ENCODE measurements at regions not wholly inside any gene's neighbourhood (a gene's known extent, or its start where the extent isn't known, plus 50 kb on each side); places are given as distances from the start of the nearest gene placed in this dataset.

DNA sequence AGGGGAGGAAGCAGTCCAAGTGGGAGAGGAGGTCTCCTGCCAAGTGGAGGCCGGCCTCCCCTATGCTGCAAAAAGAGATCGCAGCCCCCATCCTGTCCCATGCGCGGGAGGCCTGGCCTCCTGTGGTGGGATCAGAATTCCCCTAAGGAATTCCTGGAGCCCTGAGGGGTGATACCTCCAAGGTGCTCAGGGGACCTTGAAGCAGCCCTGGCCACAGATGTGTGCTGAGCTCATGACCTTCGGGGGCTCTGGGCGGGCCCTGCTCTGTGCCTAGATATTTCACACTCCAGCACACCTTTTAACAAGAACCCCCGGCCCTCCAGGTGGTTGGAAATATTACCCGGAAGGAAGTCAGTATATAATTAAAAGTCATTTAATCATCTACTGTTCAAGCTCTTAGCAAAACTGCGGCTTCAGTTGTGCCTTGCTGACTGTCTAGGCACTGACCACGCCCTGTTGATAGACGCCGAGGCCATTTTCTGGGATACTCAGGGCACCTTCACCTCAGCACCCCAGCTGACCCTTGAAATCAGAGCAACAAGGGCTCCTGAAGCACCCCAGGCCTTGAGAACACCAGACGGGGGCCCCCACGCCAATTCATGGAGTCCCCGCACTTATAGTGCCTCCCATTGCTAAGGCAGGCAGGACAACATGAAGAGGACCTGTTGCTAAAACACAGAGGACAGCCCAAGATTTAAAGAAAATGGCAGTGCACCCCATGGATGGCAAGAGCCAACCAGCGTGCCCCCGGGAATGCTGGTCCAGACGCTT is 119.1 kb downstream of the NDUFA10 start:
- no peak for DNase-seq
- no peak for ATAC-seq (replicated peaks in 1 of 2)
- no peak overlapping the region for H3K4me3 Mint-ChIP-seq
- peaks cover 2% of the 10 kb centered on the region for H3K4me1 Mint-ChIP-seq (ENCODE audit: low read depth)
- H3K36me3 Mint-ChIP-seq (ENCODE audit: insufficient read depth in 2 of 2), result peaks cover 0 to 4% of the 10 kb centered on the region in 2 donors
- no peaks in the 10 kb centered on the region for H3K27me3 Mint-ChIP-seq (ENCODE audit: low read depth)
- no peaks in the 10 kb centered on the region for H3K9me3 Mint-ChIP-seq
- H3K27ac Mint-ChIP-seq, result no peak overlapping the region

DNA sequence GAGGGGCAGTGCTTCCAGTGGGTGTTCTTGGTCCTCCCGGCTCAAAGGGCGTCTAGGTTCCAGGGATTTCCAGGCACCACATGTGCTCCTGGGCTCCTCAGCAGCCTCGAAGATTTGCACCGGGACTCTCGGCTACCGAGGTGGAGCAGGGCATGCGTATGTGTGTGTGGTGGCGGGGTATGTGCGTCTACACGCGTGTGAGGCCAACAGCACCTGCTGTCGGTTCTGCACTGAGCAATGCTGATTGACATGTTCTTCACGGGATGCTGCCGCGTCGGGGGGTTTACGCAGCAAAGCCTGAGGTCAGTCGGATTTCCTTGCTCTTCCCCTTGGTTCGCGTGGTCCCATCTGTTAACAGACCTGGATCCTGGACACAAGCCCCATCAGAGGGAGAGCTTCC is 119.8 kb downstream of the NDUFA10 start:
- H3K4me3 Mint-ChIP-seq, result no peak overlapping the region
- H3K9me3 Mint-ChIP-seq, result no peaks in the 10 kb centered on the region
- ATAC-seq (replicated peaks in 1 of 2), result no peak
- H3K27ac Mint-ChIP-seq, result no peak overlapping the region
- peaks cover 0 to 4% of the 10 kb centered on the region in 2 donors for H3K36me3 Mint-ChIP-seq (ENCODE audit: insufficient read depth in 2 of 2)
- no peaks in the 10 kb centered on the region for H3K27me3 Mint-ChIP-seq (ENCODE audit: low read depth)
- H3K4me1 Mint-ChIP-seq (ENCODE audit: low read depth), result no peaks in the 10 kb centered on the region
- DNase-seq, result no peak

DNA sequence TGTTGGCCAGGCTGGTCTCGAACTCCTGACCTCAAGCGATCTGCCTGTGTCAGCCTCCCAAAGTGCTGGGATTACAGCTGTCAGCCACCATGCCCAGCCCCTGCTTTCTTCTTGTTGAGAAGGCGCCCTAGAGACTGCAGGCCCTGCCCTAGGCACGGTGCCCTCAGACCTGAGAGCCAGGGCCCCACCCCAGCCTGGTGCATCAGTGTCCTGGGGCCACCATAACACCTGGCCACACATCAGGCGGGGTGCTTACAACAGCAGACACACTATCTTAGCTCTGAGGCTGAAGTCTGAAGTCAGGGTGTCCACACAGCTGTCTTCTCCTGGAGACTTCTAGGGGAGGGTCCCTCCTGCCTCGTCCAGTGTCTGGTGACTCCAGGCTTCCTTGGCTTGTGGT is 120.6 kb downstream of the NDUFA10 start:
- Mint-ChIP-seq H3K27me3 (ENCODE audit: low read depth) (no peaks in the 10 kb centered on the region), H3K36me3 (ENCODE audit: insufficient read depth in 2 of 2) (peaks cover 0 to 4% of the 10 kb centered on the region in 2 donors), H3K4me3 (no peak overlapping the region), H3K4me1 (ENCODE audit: low read depth) (no peaks in the 10 kb centered on the region), H3K27ac (no peak overlapping the region), H3K9me3 (no peaks in the 10 kb centered on the region)
- no peak for ATAC-seq (replicated peaks in 1 of 2)
- DNase-seq, result no peak

DNA sequence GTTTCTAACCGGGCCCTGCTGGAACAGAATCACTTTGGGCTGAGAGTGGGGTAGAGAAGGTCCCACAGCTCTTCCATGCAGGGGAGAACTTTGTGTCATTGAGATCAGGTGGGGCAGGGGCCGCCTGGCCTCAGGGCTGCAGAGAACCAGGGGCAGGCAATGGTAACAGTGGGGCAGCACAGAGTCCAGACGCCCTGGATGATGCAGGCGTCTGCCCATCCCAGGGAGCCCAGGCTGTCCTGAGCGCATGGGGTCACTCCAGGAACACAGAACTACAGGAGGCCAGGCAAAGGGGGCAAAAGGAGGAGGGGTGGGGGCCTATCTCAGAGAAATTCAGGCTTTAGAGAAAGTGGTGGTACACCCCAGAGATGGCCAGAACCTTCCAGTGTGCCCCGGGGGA is 121.3 kb downstream of the NDUFA10 start:
- no peaks in the 10 kb centered on the region for H3K9me3 Mint-ChIP-seq
- H3K27ac Mint-ChIP-seq, result no peak overlapping the region
- ATAC-seq (replicated peaks in 1 of 2) (no peak), DNase-seq (no peak)
- H3K4me3 Mint-ChIP-seq, result no peak overlapping the region
- H3K27me3 Mint-ChIP-seq (ENCODE audit: low read depth), result no peaks in the 10 kb centered on the region
- H3K4me1 Mint-ChIP-seq (ENCODE audit: low read depth), result no peaks in the 10 kb centered on the region
- H3K36me3 Mint-ChIP-seq (ENCODE audit: insufficient read depth in 2 of 2), result peaks cover 0 to 4% of the 10 kb centered on the region in 2 donors

DNA sequence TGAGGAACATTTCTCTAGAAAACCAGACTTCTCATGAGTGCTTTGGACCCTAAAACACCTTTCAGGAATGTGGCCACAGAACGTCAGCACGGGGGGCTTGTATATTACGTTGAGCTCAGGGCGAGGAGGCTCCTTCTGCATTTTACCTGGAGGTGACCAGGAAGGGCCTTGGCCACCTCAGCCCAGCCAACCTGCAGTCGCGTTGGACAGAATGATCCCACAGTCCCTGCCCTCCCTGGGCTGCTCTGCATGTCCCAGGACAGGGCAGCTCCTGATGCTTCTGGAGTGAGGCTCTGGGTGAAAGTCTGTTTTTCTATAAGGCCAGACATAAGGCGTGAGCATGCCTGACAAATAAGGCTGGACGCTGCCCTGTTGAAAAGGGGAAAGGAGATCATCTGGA is 121.9 kb downstream of the NDUFA10 start:
- H3K27ac Mint-ChIP-seq, result no peak overlapping the region
- H3K4me1 Mint-ChIP-seq (ENCODE audit: low read depth), result no peaks in the 10 kb centered on the region
- H3K27me3 Mint-ChIP-seq (ENCODE audit: low read depth), result no peaks in the 10 kb centered on the region
- H3K9me3 Mint-ChIP-seq, result no peaks in the 10 kb centered on the region
- no peak for ATAC-seq (replicated peaks in 1 of 2)
- no peak for DNase-seq
- H3K4me3 Mint-ChIP-seq, result no peak overlapping the region
- H3K36me3 Mint-ChIP-seq (ENCODE audit: insufficient read depth in 2 of 2), result peaks cover 0 to 4% of the 10 kb centered on the region in 2 donors

DNA sequence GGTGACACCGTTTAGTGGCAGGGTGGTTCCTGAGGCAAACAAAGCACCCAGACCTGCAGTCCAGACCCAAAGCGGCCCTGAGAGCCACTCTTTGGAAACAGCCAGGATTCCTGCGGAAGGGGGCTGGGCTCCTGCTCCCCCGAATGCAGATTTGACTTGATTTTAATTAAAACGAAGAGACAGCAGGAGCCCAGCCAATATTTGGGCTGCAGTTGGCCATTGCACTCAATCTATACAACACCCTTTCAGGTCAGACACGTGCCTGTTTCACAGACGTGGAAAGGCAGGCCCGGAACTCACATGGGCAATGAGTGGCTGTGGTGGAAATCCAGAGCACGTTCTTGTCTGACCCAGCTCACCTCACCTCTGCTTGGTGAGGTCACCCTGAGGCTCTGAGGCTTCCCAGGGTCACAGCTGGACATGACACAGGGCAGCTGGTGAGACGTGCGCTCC is 122.4 kb downstream of the NDUFA10 start:
- Mint-ChIP-seq H3K9me3 (no peaks in the 10 kb centered on the region), H3K36me3 (ENCODE audit: insufficient read depth in 2 of 2) (peaks cover 0 to 4% of the 10 kb centered on the region in 2 donors), H3K27ac (no peak overlapping the region), H3K4me1 (ENCODE audit: low read depth) (no peaks in the 10 kb centered on the region), H3K27me3 (ENCODE audit: low read depth) (no peaks in the 10 kb centered on the region), H3K4me3 (no peak overlapping the region)
- ATAC-seq (replicated peaks in 1 of 2) (no peak), DNase-seq (no peak)

DNA sequence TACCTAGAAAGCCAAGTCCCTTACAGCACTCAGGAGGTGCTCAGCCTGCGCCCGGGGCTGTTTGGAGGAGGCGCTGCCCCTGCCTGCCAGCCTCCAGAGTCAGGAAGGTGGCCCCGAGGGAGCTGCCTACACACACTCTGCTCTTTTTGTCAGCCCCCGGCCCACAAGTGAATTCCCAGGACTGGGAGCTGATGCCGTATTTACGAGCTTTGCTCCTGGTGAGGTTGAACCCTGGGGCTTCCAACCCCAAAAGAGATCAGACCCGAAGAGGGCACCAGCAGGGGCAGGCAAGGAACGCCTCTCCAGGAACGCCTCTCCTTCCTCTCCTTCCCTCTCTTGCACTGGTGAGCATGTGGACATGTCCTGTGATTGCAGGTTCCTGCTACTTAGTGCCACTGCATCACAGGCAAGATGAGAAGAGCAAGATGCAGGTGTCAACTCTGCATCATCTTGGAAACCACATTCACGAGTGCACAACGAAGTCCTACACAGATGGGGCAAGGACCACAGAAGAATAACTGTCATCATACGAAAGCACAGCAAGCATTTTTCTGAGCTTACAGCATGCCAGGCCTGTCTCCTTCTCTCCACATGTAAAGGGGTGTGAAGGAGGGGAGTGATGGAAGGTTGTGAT is 126.7 kb downstream of the NDUFA10 start:
- DNase-seq, result no peak
- no peak for ATAC-seq (replicated peaks in 1 of 2)
- Mint-ChIP-seq H3K4me3 (no peak overlapping the region), H3K9me3 (no peaks in the 10 kb centered on the region), H3K36me3 (ENCODE audit: insufficient read depth in 2 of 2) (no peaks in the 10 kb centered on the region), H3K4me1 (ENCODE audit: low read depth) (no peaks in the 10 kb centered on the region), H3K27ac (no peak overlapping the region), H3K27me3 (ENCODE audit: low read depth) (peaks cover 17% of the 10 kb centered on the region)

DNA sequence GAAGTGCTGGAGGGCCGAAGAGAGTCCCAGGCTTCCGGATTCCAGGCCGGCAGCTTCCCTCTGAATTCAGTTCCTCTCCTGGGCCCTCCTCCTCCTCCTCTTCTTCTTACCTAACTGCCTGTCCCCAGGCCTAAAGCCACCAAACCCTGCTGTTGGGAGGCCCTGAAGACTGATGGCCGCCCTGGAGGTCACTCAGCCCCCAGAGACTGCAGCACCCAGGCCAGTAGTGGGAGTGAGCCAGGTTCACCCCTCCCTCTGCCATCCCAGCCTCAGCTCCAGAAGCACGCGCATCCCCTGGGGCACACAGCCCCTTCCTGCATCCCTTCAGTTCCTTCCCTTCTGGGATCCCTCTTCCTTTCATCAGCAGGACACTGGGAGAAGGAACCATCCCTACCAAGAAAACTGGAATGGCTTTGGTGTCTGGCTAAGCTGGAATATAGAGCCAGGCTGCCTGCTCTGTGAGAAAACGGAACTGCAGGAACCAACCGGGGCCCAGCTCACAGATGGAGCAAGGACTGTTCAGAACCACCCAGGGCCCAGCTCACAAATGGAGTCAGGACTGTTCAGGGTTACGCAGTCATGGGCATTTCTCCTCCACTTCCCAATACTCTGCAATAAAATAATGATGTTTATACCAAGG is 127.4 kb downstream of the NDUFA10 start:
- H3K27ac Mint-ChIP-seq, result no peak overlapping the region
- no peak for DNase-seq

DNA sequence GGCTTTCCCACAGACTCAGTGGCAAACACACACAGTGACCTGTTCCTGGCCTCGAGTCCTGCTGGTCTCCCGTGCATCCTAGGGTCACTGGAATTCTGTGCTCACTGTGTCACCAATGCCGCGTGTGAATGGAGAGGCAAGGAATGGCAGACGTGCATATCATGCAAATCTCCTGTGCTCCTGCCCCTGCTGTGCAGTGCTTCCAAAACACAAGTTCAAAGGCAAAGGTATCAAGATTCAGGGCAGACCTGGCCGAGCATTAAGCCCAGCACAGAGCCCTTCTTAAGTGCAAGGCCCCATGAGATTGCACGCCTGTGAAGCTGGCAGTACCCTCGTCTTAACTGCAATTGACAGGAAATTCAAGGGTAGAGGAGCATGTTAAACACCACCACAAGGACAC is 129.1 kb downstream of the NDUFA10 start:
- Mint-ChIP-seq H3K27me3 (ENCODE audit: low read depth) (peaks cover 17% of the 10 kb centered on the region), H3K27ac (no peak overlapping the region), H3K36me3 (ENCODE audit: insufficient read depth in 2 of 2) (no peaks in the 10 kb centered on the region), H3K4me3 (no peak overlapping the region), H3K9me3 (no peaks in the 10 kb centered on the region), H3K4me1 (ENCODE audit: low read depth) (no peaks in the 10 kb centered on the region)
- no peak for DNase-seq
- no peak for ATAC-seq (replicated peaks in 1 of 2)

More for the DNA sequence above, 127.4 kb downstream of the NDUFA10 start:
- Mint-ChIP-seq H3K4me1 (ENCODE audit: low read depth) (no peaks in the 10 kb centered on the region), H3K9me3 (no peaks in the 10 kb centered on the region), H3K36me3 (ENCODE audit: insufficient read depth in 2 of 2) (no peaks in the 10 kb centered on the region), H3K27me3 (ENCODE audit: low read depth) (peaks cover 17% of the 10 kb centered on the region), H3K4me3 (no peak overlapping the region)
- no peak for ATAC-seq (replicated peaks in 1 of 2)

DNA sequence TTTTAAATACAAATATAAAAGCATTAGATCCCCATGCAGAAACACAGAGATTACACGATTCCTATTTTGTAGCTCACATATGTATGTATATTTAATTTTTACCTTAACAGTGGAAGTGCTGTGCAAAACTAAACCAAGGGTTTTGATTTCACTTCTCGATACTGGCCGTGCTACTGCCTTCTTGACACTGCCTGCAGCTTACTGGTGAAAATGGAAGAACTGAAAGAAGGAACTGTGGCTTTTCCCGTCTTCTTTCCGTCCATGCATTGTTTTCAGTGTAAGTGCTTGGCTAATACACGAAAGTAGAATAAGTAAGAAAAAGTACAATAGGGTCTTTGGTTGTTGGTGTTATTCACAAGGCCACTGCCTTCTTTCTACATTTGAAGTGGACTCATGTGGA is 129.5 kb downstream of the NDUFA10 start:
- H3K27ac Mint-ChIP-seq, result no peak overlapping the region
- no peak for DNase-seq
- no peaks in the 10 kb centered on the region for H3K9me3 Mint-ChIP-seq
- no peaks in the 10 kb centered on the region for H3K36me3 Mint-ChIP-seq (ENCODE audit: insufficient read depth in 2 of 2)
- H3K4me3 Mint-ChIP-seq, result no peak overlapping the region
- H3K4me1 Mint-ChIP-seq (ENCODE audit: low read depth), result no peaks in the 10 kb centered on the region
- ATAC-seq (replicated peaks in 1 of 2), result no peak
- H3K27me3 Mint-ChIP-seq (ENCODE audit: low read depth), result peaks cover 17% of the 10 kb centered on the region

DNA sequence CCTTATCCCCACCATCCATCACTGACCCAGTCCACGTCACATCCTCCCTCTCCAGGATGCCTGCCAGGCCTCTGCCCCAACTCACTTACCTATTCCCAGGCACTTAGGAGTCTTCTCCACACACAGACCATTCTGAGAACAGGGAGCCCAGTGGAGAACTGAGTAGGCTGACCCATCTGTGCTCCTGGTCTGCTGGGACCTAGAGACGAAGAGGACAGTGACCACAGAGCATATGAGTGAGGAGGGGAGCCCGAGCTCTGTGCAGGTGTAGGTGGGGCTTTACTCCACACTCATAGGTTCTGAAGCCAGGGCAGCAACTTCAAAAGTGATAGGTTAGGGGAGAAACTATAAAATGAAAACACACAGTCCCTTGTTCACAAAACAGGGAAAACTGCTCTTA is 130.0 kb downstream of the NDUFA10 start:
- H3K4me1 Mint-ChIP-seq (ENCODE audit: low read depth), result no peaks in the 10 kb centered on the region
- H3K4me3 Mint-ChIP-seq, result no peak overlapping the region
- H3K27ac Mint-ChIP-seq, result no peak overlapping the region
- H3K9me3 Mint-ChIP-seq, result no peaks in the 10 kb centered on the region
- ATAC-seq (replicated peaks in 1 of 2), result no peak
- no peaks in the 10 kb centered on the region for H3K36me3 Mint-ChIP-seq (ENCODE audit: insufficient read depth in 2 of 2)
- DNase-seq, result no peak
- peaks cover 17% of the 10 kb centered on the region for H3K27me3 Mint-ChIP-seq (ENCODE audit: low read depth)

DNA sequence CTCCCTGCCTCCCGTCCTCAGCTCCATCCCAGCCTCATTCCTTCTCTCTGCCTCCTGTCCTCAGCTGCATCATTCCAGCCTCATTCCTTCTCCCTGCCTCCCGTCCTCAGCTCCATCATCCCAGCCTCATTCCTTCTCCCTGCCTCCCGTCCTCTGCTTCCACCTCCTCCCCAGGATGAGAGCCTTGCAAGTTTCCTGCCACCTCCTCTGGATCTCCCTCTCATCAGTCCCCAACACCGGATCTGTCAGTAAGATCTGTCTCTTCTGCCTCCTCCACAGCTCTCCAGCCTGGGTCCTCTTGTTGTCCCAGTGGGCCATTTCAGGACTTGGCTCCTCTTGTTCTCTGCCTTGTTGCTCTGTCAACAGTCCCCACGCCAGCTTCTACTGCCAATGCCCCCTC is 130.9 kb downstream of the NDUFA10 start:
- Mint-ChIP-seq H3K27me3 (ENCODE audit: low read depth) (peaks cover 17% of the 10 kb centered on the region), H3K9me3 (no peaks in the 10 kb centered on the region), H3K4me3 (no peak overlapping the region), H3K27ac (no peak overlapping the region), H3K36me3 (ENCODE audit: insufficient read depth in 2 of 2) (no peaks in the 10 kb centered on the region), H3K4me1 (ENCODE audit: low read depth) (no peaks in the 10 kb centered on the region)
- DNase-seq (no peak), ATAC-seq (replicated peaks in 1 of 2) (no peak)

DNA sequence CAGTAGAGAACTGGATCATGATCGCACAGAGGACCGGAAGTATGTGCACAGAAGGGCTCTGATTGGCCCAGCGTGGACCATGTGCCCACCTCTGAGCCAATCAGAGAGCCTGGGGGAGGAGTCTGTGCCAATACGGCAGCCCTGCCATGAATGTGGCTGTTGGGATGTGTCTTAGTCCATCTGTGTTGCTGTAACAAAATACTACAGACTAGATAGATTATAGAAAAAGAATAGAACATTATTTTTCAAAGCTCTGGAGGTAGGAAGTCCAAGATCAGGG is 132.0 kb downstream of the NDUFA10 start:
- H3K4me3 Mint-ChIP-seq, result no peak overlapping the region
- H3K4me1 Mint-ChIP-seq (ENCODE audit: low read depth), result no peaks in the 10 kb centered on the region
- H3K9me3 Mint-ChIP-seq, result no peaks in the 10 kb centered on the region
- no peak for DNase-seq
- H3K36me3 Mint-ChIP-seq (ENCODE audit: insufficient read depth in 2 of 2), result no peaks in the 10 kb centered on the region
- ATAC-seq (replicated peaks in 1 of 2), result no peak
- H3K27ac Mint-ChIP-seq, result no peak overlapping the region
- peaks cover 17% of the 10 kb centered on the region for H3K27me3 Mint-ChIP-seq (ENCODE audit: low read depth)
